PC-3 (cell line): ENCODE measurements at regions not wholly inside any gene's neighbourhood (a gene's known extent, or its start where the extent isn't known, plus 50 kb on each side); places are given as distances from the start of the nearest gene placed in this dataset.

ENCODE experiments used
- ATAC-seq: fragments of 200-7000 bp; cut with Tn5 transposase; 2 replicates; pipeline ENCODE4 v1.9.1; 2020; ENCODE audit warnings: mild to moderate bottlenecking, moderate library complexity
- BruUV-seq: library from RNA; stranded (reverse); fragments of 400-500 nt; replicated peaks from 2 replicates; lab custom pipeline; 2021; lab: Mats Ljungman, UMichigan
- CTCF ChIA-PET: fragments of 300-600 bp; sonication (Branson Sonifier 250); formaldehyde crosslinking; loops from one replicate; lab custom pipeline; 2022; ENCODE audit warnings: antibody characterized with exemption; lab: Charles Lee
- POLR2A ChIA-PET: fragments of 300-600 bp; sonication (Branson Sonifier 250); formaldehyde crosslinking; loops from one replicate; lab custom pipeline; 2022; ENCODE audit warnings: antibody characterized with exemption; ENCODE audit not compliant: unreplicated experiment; lab: Charles Lee
- DNase-seq: peaks from one replicate; pipeline ENCODE4 v3.0.0-alpha.2; 2015
- H2AFZ ChIP-seq: fragments of 300-600 bp; sonication (generic); 2 replicates; pipeline ENCODE4 v1.6.0; 2016; ENCODE audit warnings: antibody characterized with exemption, low read length
- H3F3A ChIP-seq: fragments of 300-600 bp; sonication (generic); one replicate; pipeline ENCODE4 v1.6.0; 2017; ENCODE audit warnings: antibody characterized with exemption, low read length, control low read depth, mild to moderate bottlenecking; ENCODE audit not compliant: unreplicated experiment
- H3K27ac ChIP-seq: fragments of 300-600 bp; sonication (generic); 2 replicates; pipeline ENCODE4 v1.5.1; 2016; ENCODE audit warnings: mild to moderate bottlenecking, low read length
- H3K27me3 ChIP-seq: fragments of 300-600 bp; sonication (generic); 2 replicates; pipeline ENCODE4 v1.6.1; 2016; ENCODE audit warnings: low read length, mixed read lengths
- H3K36me3 ChIP-seq: fragments of 300-600 bp; sonication (generic); 2 replicates; pipeline ENCODE4 v1.6.1; 2016; ENCODE audit warnings: low read depth, mixed run types, low read length, mixed read lengths
- H3K4me1 ChIP-seq: fragments of 300-600 bp; sonication (generic); 2 replicates; pipeline ENCODE4 v1.5.1; 2016; ENCODE audit warnings: low read length; ENCODE audit not compliant: insufficient read depth
- H3K4me2 ChIP-seq: fragments of 300-600 bp; sonication (generic); 2 replicates; pipeline ENCODE4 v1.6.0; 2016; ENCODE audit warnings: low read length
- H3K4me3 ChIP-seq: fragments of 300-600 bp; sonication (generic); 2 replicates; pipeline ENCODE4 v1.5.1; 2016; ENCODE audit warnings: mild to moderate bottlenecking, low read length, mixed read lengths
- H3K79me2 ChIP-seq: fragments of 300-600 bp; sonication (generic); 2 replicates; pipeline ENCODE4 v1.6.1; 2017; ENCODE audit warnings: low read length, mixed read lengths
- H3K9ac ChIP-seq: fragments of 300-600 bp; sonication (generic); 2 replicates; pipeline ENCODE4 v1.6.0; 2016; ENCODE audit warnings: mild to moderate bottlenecking, low read length
- H3K9me2 ChIP-seq: fragments of 300-600 bp; sonication (generic); replicated peaks from 2 replicates; pipeline ENCODE4 v1.6.1; 2016; ENCODE audit warnings: mixed run types, low read length, mixed read lengths
- H3K9me3 ChIP-seq: fragments of 300-600 bp; sonication (generic); 2 replicates; pipeline ENCODE4 v1.6.1; 2016; ENCODE audit warnings: low read length, mixed read lengths
- H4K20me1 ChIP-seq: fragments of 300-600 bp; sonication (generic); 2 replicates; pipeline ENCODE4 v1.6.1; 2016; ENCODE audit warnings: low read length, mixed read lengths
- CTCF ChIP-seq: fragments of 300-600 bp; sonication (generic); conservative IDR thresholded peaks from 2 replicates; pipeline ENCODE4 v1.5.1; 2017; ENCODE audit warnings: antibody characterized with exemption, low read depth, mild to moderate bottlenecking, low read length
- EZH2 ChIP-seq: fragments of 300-600 bp; sonication (generic); IDR thresholded peaks from one replicate; pipeline ENCODE4 v1.6.1; 2017; ENCODE audit warnings: antibody characterized with exemption, mild to moderate bottlenecking, low read length; ENCODE audit not compliant: unreplicated experiment
- EZH2phosphoT487 ChIP-seq: fragments of 300-600 bp; sonication (generic); IDR thresholded peaks from 2 replicates; pipeline ENCODE4 v1.6.1; 2018; ENCODE audit warnings: mild to moderate bottlenecking, antibody characterized with exemption, low read length, borderline replicate concordance
- intact Hi-C: fragments of 100-400 bp; cut with micrococcal nuclease; formaldehyde crosslinking; loops from 2 replicates; pipeline ENCODE4 v1.9.0; 2023

DNA sequence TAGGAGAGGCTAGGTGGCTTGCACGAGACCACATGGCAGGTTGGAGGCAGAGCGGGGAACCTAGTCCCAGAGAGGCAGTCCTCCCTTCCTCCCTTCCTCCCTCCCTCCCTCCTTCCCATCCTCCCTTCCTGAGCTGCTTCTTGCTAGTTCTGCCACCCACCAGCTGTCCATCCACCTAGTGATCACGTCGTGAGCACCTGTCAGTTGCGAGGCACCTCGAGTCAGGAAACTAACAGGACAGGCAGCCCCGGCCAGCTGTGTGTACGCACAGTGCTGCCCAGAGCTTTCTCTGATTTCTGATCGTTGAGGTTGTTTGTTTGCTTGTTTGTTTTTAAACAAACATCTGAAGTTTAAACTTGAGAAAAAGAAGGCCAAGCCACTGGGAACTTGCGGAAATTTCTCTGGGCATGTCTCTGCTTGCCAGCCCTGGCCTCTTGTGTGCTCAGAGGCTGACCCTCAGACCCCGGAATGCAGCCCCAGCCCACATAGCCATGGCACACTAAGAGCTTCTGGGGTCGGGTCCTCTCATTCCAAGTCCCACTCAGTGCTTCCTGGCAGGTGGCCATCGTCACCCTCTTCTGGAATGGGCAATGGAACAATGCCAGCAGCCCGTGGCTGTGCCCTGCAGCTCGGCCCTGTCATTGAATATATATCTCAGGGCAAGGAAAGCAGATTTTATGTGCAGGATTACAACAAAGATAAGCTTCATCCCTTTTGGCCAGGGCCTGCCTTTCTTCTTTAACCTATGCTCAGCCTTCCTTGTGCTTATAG, 174.0 kb downstream of the KATNIP start:
- Histone ChIP-seq H3K9me2 (no peaks in the 10 kb centered on the region), H3K36me3 (no peaks in the 10 kb centered on the region), H3K4me3 (no peak overlapping the region), H3F3A (no peaks in the 10 kb centered on the region), H4K20me1 (no peaks in the 10 kb centered on the region), H3K4me1 (peaks cover 4% of the 10 kb centered on the region; the same call in 1 of the 2 replicates), H3K9me3 (no peaks in the 10 kb centered on the region), H3K27ac (no peak overlapping the region), H3K9ac (no peak overlapping the region), H2AFZ (no peak overlapping the region), H3K79me2 (no peaks in the 10 kb centered on the region), H3K27me3 (no peaks in the 10 kb centered on the region), H3K4me2 (no peak overlapping the region)
- ChIA-PET POLR2A (no interaction called here), CTCF (no interaction called here)
- ATAC-seq (no peak), DNase-seq (no peak)
- intact Hi-C loops: no loop called here
- TF ChIP-seq EZH2phosphoT487 (no peak), CTCF (no peak), EZH2 (no peak)
- BruUV-seq: no TSS peak

DNA sequence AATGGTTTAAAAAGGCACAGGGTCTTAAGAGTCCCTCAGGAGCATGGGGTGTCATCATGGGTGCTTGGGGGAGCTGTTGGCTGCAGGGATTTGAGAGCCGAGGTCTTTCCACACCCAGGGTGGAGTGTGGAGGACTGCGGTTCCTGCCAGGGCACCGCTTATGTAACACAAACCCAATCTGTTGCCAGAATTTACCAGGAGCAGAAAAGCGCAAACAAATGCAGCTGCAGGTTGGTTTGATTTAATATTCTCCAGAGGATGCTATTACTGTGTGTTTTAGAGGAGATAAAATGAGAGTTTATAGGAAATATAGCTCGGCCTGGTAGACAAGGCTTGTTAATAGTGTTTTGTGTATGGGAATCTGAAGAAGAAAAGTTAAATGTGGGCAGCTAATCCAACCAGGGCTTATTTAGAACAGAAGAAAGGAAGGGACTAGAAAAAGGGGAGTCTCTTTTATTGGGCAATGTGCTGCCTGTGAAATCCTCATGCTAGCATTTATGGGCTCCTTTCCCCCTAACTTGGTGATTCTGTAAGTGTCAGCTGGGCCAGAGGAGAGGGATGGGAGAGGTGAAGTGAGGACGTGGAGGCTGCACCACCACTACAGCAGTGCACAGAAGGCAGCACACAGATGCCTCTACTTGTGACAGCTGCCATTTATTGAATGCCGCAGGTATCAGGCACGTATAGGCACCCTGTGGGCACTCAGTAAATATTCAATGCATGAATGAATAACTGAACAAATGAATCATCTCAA, 174.7 kb downstream of the KATNIP start:
- no peak overlapping the region for H3K4me2 ChIP-seq
- H3K27ac ChIP-seq: no peak overlapping the region
- H3K9ac ChIP-seq: no peak overlapping the region
- H3K27me3 ChIP-seq: no peaks in the 10 kb centered on the region
- no peak overlapping the region for H3K4me3 ChIP-seq
- intact Hi-C loops: no loop called here
- H3K9me2 ChIP-seq: no peaks in the 10 kb centered on the region
- DNase-seq (no peak), ATAC-seq (no peak)
- CTCF ChIA-PET: no interaction called here
- no peak overlapping the region for H2AFZ ChIP-seq
- H4K20me1 ChIP-seq: no peaks in the 10 kb centered on the region
- H3F3A ChIP-seq: no peaks in the 10 kb centered on the region
- TF ChIP-seq EZH2phosphoT487: no peak
- BruUV-seq: no TSS peak
- H3K9me3 ChIP-seq: no peaks in the 10 kb centered on the region
- no peaks in the 10 kb centered on the region for H3K79me2 ChIP-seq
- H3K4me1 ChIP-seq: peaks cover 4% of the 10 kb centered on the region; the same call in 1 of the 2 replicates
- POLR2A ChIA-PET: no interaction called here
- no peaks in the 10 kb centered on the region for H3K36me3 ChIP-seq

DNA sequence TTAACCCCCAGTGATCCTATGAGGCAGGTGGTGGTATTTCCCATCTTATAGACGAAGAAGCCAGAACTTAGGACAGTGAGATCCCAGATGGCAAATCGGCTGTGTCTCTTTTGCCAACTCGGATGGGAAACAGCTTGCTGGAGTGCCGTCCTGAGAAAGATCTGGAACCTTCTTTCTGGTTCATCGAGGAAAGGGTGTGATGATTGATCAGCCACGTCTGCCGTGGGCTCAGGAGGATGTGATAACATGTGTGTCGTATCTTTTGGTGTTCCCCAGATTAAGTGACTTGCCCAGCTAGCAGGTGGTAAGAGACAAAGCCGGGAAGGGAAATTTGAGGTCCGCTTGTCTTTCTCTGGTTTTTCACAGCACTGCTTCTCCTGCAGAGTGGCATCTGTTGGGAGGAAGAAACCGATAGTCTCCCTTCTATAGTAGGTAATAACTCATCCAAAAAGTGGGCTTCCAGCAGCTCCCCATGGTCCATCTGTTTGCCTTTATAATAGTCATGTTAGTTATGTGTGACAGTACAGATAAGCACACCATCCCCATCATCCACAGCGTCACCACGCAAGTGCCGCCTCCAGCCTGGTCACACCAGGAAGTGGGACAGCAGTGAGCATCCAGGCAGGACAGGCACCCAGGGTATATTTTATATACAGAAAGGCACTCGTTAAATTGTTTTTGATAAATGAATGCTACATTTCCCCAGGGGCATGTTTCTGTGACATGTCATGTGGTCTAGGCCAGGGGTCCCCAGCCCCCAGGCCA, 175.5 kb downstream of the KATNIP start:
- ChIA-PET CTCF (no interaction called here), POLR2A (no interaction called here)
- Histone ChIP-seq H3K36me3 (no peaks in the 10 kb centered on the region), H3K9me3 (no peaks in the 10 kb centered on the region), H3K9ac (no peak overlapping the region), H3K9me2 (no peaks in the 10 kb centered on the region), H4K20me1 (no peaks in the 10 kb centered on the region), H3K4me3 (no peak overlapping the region), H3F3A (no peaks in the 10 kb centered on the region), H2AFZ (no peak overlapping the region), H3K4me2 (no peak overlapping the region), H3K27me3 (no peaks in the 10 kb centered on the region), H3K27ac (no peak overlapping the region), H3K4me1 (peaks cover 4% of the 10 kb centered on the region; the same call in 1 of the 2 replicates), H3K79me2 (no peaks in the 10 kb centered on the region)
- BruUV-seq: no TSS peak
- DNase-seq (no peak), ATAC-seq (no peak)
- TF ChIP-seq CTCF: no peak
- no peak for TF ChIP-seq EZH2
- no peak for TF ChIP-seq EZH2phosphoT487
- intact Hi-C loops: no loop called here
